Gastrocnemius medialis (tissue), 4 donors: ENCODE measurements at regions not wholly inside any gene's neighbourhood (a gene's known extent, or its start where the extent isn't known, plus 50 kb on each side); places are given as distances from the start of the nearest gene placed in this dataset.

Experiments used
- POLR2A ChIP-seq, 2 donors: fragments of 450-650 bp; IDR thresholded peaks; one replicate each; pipeline ENCODE4 v1.6.1; 2017; ENCODE audit warnings: antibody characterized with exemption in 2 of 2, mild to moderate bottlenecking in 2 of 2, moderate library complexity in 2 of 2
- TF ChIP-seq, protein P1 (sequence below), 5 experiments: fragments of 450-650 bp in 3 of 5; fragments of 200-600 bp in 2 of 5; sonication (generic) in 2 of 5; IDR thresholded peaks in 4 of 5; conservative IDR thresholded peaks in 1 of 5; 1 replicate in 4 of 5; 2 replicates in 1 of 5; pipeline ENCODE4 v1.5.1; 2016 to 2019; ENCODE audit warnings: antibody characterized with exemption in 5 of 5, mild to moderate bottlenecking in 3 of 5, moderate library complexity in 3 of 5

DNA sequence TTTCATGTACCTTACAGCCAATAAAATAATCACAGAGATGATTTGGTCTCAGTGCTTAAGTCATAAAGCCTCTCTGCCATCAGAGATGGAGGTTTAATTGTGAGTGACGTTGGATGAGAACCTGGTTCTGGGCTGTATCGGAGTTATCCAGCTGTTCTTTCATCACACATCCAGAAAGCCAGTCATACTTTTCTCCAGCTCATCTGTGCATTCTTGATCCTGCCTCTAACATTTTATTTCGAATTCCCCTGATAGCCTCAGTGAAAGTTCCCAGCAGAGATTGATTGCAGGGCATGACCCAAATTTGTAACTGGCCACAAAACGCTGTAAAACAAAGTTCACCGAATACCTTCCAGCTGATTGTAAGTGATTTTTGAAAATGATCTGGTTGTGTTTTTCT is 212.6 kb upstream of the HABP2 start:
- TF ChIP-seq, protein P1, sequence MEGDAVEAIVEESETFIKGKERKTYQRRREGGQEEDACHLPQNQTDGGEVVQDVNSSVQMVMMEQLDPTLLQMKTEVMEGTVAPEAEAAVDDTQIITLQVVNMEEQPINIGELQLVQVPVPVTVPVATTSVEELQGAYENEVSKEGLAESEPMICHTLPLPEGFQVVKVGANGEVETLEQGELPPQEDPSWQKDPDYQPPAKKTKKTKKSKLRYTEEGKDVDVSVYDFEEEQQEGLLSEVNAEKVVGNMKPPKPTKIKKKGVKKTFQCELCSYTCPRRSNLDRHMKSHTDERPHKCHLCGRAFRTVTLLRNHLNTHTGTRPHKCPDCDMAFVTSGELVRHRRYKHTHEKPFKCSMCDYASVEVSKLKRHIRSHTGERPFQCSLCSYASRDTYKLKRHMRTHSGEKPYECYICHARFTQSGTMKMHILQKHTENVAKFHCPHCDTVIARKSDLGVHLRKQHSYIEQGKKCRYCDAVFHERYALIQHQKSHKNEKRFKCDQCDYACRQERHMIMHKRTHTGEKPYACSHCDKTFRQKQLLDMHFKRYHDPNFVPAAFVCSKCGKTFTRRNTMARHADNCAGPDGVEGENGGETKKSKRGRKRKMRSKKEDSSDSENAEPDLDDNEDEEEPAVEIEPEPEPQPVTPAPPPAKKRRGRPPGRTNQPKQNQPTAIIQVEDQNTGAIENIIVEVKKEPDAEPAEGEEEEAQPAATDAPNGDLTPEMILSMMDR (IDR thresholded peaks at IDR 0.05 in 4 of 5, conservative IDR thresholded peaks at IDR 0.05 in 1 of 5), result no peak
- no peak for TF ChIP-seq POLR2A (IDR thresholded peaks at IDR 0.05)
